ENCODE measurements at regions not wholly inside any gene's neighbourhood (a gene's known extent, or its start where the extent isn't known, plus 50 kb on each side); places are given as distances from the start of the nearest gene placed in this dataset.
A peak's percentile ranks its signal among the peaks of the same experiment; 100 is the strongest.
"Not testable (repeated sequence)": the region's sequence is repeated elsewhere in the genome, so short reads cannot be mapped to it uniquely, and the experiment has no call there.

DNA sequence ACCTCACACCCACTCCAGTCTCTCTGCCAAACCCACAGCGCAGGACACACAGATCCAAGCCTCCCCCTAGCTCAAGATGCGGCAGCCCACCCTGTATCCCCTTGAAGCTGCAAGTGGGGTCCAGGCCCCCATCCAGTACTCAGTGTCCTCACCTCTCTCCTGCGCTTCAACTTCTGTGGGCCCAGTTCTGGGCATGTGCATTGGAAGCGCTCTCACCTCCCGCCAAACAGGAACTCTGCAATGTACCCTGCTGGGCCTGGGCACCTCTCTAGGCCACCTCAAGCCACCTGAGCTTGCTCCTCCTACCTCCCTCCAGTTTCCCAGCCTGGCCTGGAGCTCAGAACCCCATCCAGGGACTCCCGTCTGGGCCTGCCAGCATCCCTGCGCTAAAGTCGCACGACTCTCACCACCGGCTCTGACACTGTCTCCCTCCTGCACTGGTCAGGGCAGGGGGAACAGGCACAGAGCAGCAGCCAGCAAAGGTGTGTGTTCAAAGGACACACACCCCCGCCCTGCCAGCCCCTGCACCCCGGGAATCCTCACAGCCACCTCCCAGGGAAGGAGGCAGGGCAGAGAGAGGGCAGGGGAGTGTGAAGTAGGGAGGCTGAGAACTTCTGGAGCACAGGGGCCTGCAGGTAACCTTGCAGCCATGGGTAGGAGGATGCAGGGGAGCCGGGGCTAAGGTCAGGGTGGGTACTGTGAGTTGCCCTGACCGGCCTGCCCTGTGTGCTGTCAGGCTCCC, 51.7 kb upstream of the MSMB start (continued):
- TF ChIP-seq, protein P1, sequence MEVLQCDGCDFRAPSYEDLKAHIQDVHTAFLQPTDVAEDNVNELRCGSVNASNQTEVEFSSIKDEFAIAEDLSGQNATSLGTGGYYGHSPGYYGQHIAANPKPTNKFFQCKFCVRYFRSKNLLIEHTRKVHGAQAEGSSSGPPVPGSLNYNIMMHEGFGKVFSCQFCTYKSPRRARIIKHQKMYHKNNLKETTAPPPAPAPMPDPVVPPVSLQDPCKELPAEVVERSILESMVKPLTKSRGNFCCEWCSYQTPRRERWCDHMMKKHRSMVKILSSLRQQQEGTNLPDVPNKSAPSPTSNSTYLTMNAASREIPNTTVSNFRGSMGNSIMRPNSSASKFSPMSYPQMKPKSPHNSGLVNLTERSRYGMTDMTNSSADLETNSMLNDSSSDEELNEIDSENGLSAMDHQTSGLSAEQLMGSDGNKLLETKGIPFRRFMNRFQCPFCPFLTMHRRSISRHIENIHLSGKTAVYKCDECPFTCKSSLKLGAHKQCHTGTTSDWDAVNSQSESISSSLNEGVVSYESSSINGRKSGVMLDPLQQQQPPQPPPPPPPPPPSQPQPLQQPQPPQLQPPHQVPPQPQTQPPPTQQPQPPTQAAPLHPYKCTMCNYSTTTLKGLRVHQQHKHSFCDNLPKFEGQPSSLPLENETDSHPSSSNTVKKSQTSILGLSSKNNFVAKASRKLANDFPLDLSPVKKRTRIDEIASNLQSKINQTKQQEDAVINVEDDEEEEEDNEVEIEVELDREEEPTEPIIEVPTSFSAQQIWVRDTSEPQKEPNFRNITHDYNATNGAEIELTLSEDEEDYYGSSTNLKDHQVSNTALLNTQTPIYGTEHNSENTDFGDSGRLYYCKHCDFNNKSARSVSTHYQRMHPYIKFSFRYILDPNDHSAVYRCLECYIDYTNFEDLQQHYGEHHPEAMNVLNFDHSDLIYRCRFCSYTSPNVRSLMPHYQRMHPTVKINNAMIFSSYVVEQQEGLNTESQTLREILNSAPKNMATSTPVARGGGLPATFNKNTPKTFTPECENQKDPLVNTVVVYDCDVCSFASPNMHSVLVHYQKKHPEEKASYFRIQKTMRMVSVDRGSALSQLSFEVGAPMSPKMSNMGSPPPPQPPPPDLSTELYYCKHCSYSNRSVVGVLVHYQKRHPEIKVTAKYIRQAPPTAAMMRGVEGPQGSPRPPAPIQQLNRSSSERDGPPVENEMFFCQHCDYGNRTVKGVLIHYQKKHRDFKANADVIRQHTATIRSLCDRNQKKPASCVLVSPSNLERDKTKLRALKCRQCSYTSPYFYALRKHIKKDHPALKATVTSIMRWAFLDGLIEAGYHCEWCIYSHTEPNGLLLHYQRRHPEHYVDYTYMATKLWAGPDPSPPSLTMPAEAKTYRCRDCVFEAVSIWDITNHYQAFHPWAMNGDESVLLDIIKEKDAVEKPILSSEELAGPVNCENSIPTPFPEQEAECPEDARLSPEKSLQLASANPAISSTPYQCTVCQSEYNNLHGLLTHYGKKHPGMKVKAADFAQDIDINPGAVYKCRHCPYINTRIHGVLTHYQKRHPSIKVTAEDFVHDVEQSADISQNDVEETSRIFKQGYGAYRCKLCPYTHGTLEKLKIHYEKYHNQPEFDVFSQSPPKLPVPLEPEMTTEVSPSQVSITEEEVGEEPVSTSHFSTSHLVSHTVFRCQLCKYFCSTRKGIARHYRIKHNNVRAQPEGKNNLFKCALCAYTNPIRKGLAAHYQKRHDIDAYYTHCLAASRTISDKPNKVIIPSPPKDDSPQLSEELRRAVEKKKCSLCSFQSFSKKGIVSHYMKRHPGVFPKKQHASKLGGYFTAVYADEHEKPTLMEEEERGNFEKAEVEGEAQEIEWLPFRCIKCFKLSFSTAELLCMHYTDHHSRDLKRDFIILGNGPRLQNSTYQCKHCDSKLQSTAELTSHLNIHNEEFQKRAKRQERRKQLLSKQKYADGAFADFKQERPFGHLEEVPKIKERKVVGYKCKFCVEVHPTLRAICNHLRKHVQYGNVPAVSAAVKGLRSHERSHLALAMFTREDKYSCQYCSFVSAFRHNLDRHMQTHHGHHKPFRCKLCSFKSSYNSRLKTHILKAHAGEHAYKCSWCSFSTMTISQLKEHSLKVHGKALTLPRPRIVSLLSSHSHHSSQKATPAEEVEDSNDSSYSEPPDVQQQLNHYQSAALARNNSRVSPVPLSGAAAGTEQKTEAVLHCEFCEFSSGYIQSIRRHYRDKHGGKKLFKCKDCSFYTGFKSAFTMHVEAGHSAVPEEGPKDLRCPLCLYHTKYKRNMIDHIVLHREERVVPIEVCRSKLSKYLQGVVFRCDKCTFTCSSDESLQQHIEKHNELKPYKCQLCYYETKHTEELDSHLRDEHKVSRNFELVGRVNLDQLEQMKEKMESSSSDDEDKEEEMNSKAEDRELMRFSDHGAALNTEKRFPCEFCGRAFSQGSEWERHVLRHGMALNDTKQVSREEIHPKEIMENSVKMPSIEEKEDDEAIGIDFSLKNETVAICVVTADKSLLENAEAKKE (CRISPR knock-in tag; IDR thresholded peaks at IDR 0.05): no peak

DNA sequence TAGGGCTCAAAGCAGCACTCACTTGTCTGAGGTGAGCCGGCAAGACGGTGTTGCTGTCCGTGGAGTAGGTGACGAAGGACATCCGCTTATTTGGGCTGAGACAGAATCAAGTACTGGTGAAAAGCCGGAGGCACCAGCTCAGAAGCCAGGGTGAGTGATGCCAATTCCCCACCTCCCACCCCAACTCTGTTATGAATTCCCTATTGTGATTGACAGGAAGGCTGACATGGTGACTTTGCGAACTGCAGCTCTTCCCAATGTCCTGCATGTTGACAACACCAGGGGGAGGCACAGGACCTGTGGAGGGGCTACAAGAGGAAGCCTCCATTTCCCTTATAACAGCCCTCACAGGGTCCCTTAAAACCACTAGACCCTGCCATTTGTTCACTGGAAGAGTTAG, 52.3 kb upstream of the MSMB start:
- no peak overlapping the region for H3K27ac Mint-ChIP-seq
- DNase-seq (ENCODE audit: low spot score) (peak; percentile 48), ATAC-seq (peak; percentile 49)
- Histone ChIP-seq H3K27ac (ENCODE audit: low read depth) (no peak overlapping the region), H3K4me2 (no peak overlapping the region), H3K4me3 (no peak overlapping the region), H3F3A (replicated peaks; ENCODE audit: low read depth) (no peaks in the 10 kb centered on the region), H3K9me2 (ENCODE audit: insufficient read depth) (no peaks in the 10 kb centered on the region), H3K36me3 (ENCODE audit: insufficient read depth) (no peaks in the 10 kb centered on the region), H3K79me2 (replicated peaks; ENCODE audit: insufficient read depth) (no peaks in the 10 kb centered on the region), H3K4me1 (ENCODE audit: insufficient read depth) (no peaks in the 10 kb centered on the region), H2AFZ (no peak overlapping the region), H4K20me1 (replicated peaks; ENCODE audit: insufficient read depth) (no peaks in the 10 kb centered on the region), H3K27me3 (ENCODE audit: insufficient read depth) (no peaks in the 10 kb centered on the region)
- TF ChIP-seq ZNF331 (CRISPR knock-in tag; IDR thresholded peaks at IDR 0.05; ENCODE audit: low read depth) (no peak), JUNB (IDR thresholded peaks at IDR 0.05; ENCODE audit: unreplicated experiment) (no peak)
- TF ChIP-seq, protein P2, sequence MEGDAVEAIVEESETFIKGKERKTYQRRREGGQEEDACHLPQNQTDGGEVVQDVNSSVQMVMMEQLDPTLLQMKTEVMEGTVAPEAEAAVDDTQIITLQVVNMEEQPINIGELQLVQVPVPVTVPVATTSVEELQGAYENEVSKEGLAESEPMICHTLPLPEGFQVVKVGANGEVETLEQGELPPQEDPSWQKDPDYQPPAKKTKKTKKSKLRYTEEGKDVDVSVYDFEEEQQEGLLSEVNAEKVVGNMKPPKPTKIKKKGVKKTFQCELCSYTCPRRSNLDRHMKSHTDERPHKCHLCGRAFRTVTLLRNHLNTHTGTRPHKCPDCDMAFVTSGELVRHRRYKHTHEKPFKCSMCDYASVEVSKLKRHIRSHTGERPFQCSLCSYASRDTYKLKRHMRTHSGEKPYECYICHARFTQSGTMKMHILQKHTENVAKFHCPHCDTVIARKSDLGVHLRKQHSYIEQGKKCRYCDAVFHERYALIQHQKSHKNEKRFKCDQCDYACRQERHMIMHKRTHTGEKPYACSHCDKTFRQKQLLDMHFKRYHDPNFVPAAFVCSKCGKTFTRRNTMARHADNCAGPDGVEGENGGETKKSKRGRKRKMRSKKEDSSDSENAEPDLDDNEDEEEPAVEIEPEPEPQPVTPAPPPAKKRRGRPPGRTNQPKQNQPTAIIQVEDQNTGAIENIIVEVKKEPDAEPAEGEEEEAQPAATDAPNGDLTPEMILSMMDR (conservative IDR thresholded peaks at IDR 0.05; ENCODE audit: low read depth in 2 of 2): peak; percentile 40 to 65
- no peak overlapping the region for H3K4me3 Mint-ChIP-seq
- H3K36me3 Mint-ChIP-seq (ENCODE audit: low read depth): no peaks in the 10 kb centered on the region
- peaks cover 13% of the 10 kb centered on the region for H3K4me1 Mint-ChIP-seq
- no peaks in the 10 kb centered on the region for H3K9me3 Mint-ChIP-seq
- peaks cover 4% of the 10 kb centered on the region for H3K27me3 Mint-ChIP-seq (ENCODE audit: insufficient read depth, low read depth, poor library complexity)

DNA sequence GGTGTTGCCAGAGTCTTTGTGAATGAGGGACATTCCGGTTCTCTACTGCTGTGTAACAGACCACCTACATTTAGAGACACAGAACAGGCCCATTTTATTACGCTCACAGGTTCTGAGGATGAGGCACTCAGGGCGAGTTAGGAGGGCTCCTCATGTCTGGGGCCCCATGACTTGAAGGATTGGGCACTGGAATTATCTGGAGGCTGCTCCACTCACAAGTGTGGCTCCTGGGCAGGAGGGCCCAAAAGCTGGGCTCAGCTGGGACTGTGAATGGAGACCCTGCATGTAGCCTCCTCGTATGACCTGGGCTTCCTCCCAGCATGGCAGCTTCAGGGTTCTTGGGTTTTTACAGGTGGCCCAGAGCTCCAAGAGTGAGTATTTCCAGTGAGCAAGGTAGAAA, 52.9 kb upstream of the MSMB start:
- H2AFZ ChIP-seq; H3K9me3 Mint-ChIP-seq; ATAC-seq; H3K27ac Mint-ChIP-seq; DNase-seq (ENCODE audit: low spot score); H3K36me3 Mint-ChIP-seq (ENCODE audit: low read depth); H3K4me1 ChIP-seq (ENCODE audit: insufficient read depth); H3K79me2 ChIP-seq (replicated peaks; ENCODE audit: insufficient read depth); H3K4me2 ChIP-seq; H3K27me3 Mint-ChIP-seq (ENCODE audit: insufficient read depth, low read depth, poor library complexity); H3K9me2 ChIP-seq (ENCODE audit: insufficient read depth); H3F3A ChIP-seq (replicated peaks; ENCODE audit: low read depth); H3K27me3 ChIP-seq (ENCODE audit: insufficient read depth); H3K4me3 Mint-ChIP-seq; H4K20me1 ChIP-seq (replicated peaks; ENCODE audit: insufficient read depth); H3K36me3 ChIP-seq (ENCODE audit: insufficient read depth); H3K27ac ChIP-seq (ENCODE audit: low read depth); H3K4me3 ChIP-seq: not testable (repeated sequence)
- H3K4me1 Mint-ChIP-seq: peaks cover 13% of the 10 kb centered on the region

Data from GM23338 (cell line).